BE2C (cell line): ENCODE measurements at regions not wholly inside any gene's neighbourhood (a gene's known extent, or its start where the extent isn't known, plus 50 kb on each side); places are given as distances from the start of the nearest gene placed in this dataset.
"Not testable (repeated sequence)": the region's sequence is repeated elsewhere in the genome, so short reads cannot be mapped to it uniquely, and the experiment has no call there.

ENCODE experiments used
- DNase-seq: peaks from one replicate; pipeline ENCODE4 v3.0.0-alpha.2; 2020
- H3K27me3 ChIP-seq: fragments of 250-450 bp; sonication (Bioruptor Pico); 2 replicates; pipeline ENCODE4 v1.5.1; 2020; ENCODE audit warnings: mild to moderate bottlenecking
- H3K36me3 ChIP-seq: fragments of 250-450 bp; sonication (Bioruptor Pico); 2 replicates; pipeline ENCODE4 v1.5.1; 2020; ENCODE audit warnings: mild to moderate bottlenecking
- H3K4me1 ChIP-seq: fragments of 250-450 bp; sonication (Bioruptor Pico); 2 replicates; pipeline ENCODE4 v1.5.1; 2020
- H3K4me3 ChIP-seq: 2 replicates; pipeline ENCODE4 v1.5.1; 2011; ENCODE audit warnings: low read depth, low read length
- H3K9me3 ChIP-seq: fragments of 250-450 bp; sonication (Bioruptor Pico); 2 replicates; pipeline ENCODE4 v1.5.1; 2020
- CTCF ChIP-seq: IDR thresholded peaks from 2 replicates; pipeline ENCODE4 v1.5.1; 2012; ENCODE audit warnings: mild to moderate bottlenecking, low read depth, low read length

DNA sequence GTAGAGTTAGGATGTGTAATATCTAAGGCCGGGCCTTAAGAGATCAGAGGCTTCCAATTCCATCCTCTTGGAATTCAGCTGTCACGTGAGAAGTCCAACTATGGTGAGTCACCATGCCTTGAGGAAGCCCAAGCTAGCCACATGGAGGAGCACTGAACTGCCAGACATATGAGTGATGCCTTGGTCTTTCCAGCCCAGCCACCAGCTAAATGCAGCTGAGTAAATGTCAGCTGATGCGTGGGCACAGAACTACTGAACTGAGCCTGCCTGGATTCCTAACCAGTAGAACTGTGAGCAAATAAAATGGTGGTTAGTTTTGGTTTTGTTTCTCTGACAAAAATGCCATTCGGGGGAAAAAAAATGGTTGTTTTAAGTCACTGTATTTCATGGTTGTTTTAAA lies 153.7 kb upstream of the SERTAD2 start:
- Histone ChIP-seq H3K27me3 (no peaks in the 10 kb centered on the region), H3K9me3 (no peaks in the 10 kb centered on the region), H3K4me3 (no peak overlapping the region), H3K4me1 (no peaks in the 10 kb centered on the region), H3K36me3 (no peaks in the 10 kb centered on the region)
- TF ChIP-seq CTCF: no peak
- DNase-seq: no peak

GRCh38 chr2:64808092-64808491 lies 154.4 kb upstream of the SERTAD2 start:
- TF ChIP-seq CTCF: no peak
- Histone ChIP-seq H3K9me3 (no peaks in the 10 kb centered on the region), H3K36me3 (no peaks in the 10 kb centered on the region), H3K27me3 (no peaks in the 10 kb centered on the region), H3K4me1 (no peaks in the 10 kb centered on the region), H3K4me3 (no peak overlapping the region)
- DNase-seq: no peak

DNA sequence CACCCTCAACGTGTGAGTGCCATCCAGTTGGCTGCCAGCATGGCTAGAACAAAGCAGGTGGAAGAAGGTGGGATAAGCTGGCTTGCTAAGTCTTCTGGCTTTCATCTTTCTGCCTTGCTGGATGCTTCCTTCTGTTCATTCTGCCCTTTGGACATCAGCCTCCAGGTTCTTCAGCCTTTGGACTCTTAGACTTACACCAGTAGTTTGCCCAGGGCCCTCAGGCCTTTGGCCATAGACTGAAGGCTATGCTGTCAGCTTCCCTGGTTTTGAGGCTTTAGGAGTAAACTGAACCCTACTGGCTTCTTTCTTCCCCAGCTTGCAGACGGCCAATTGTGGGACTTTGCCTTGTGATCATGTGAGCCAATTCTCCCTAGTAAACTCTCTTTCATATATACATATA lies 155.0 kb upstream of the SERTAD2 start:
- H3K4me3 ChIP-seq: no peak overlapping the region
- no peaks in the 10 kb centered on the region for H3K4me1 ChIP-seq
- no peak for DNase-seq
- TF ChIP-seq CTCF: no peak
- no peaks in the 10 kb centered on the region for H3K9me3 ChIP-seq
- no peaks in the 10 kb centered on the region for H3K27me3 ChIP-seq
- H3K36me3 ChIP-seq: no peaks in the 10 kb centered on the region

DNA sequence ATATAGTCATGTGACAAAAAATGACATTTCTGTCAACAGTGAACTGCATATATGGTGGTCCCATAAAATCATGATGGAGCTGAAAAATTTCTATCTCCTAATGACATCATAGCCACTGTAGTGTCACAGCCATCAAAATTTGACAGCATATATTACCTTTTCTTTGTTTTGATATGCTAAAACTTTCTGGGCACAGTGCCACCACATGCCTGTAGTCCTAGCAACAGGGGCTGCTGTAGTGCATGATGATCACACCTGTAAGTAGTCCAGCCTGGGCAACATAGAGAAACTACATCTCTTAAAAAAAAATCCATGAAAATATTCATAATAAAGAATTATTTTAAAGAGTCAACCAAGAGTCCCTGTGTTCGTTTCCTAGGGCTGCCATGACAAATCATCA lies 155.5 kb upstream of the SERTAD2 start:
- Histone ChIP-seq H3K27me3 (no peaks in the 10 kb centered on the region), H3K9me3 (no peaks in the 10 kb centered on the region), H3K4me1 (no peaks in the 10 kb centered on the region), H3K36me3 (no peaks in the 10 kb centered on the region), H3K4me3 (no peak overlapping the region)
- DNase-seq: no peak
- TF ChIP-seq CTCF: no peak

DNA sequence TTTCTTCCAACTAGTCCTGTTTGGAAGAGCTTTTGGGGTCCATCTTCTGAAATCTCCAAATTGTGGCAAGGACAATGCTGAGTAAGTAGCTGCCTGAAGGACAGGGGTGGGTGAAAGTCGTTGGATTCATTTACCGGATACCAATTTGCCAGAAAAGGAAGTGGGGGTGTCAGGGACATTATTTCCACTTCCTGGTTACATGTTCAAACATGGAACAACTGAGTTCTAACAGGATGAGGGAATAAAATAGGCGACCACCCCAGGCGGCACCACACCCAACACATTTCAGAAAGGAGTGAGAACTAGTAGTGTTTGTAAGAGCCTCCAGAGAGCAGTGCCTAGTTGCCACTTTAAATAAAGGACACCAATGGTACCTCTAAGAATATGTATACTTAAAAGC lies 158.6 kb upstream of the SERTAD2 start:
- H3K36me3 ChIP-seq: no peaks in the 10 kb centered on the region
- no peak for TF ChIP-seq CTCF
- H3K27me3 ChIP-seq: no peaks in the 10 kb centered on the region
- H3K9me3 ChIP-seq: no peaks in the 10 kb centered on the region
- H3K4me1 ChIP-seq: no peaks in the 10 kb centered on the region
- no peak overlapping the region for H3K4me3 ChIP-seq
- no peak for DNase-seq

GRCh38 chr2:64814007-64814406 lies 160.3 kb upstream of the SERTAD2 start:
- Histone ChIP-seq H3K4me1 (no peaks in the 10 kb centered on the region), H3K4me3 (no peak overlapping the region), H3K9me3 (no peaks in the 10 kb centered on the region), H3K27me3 (no peaks in the 10 kb centered on the region), H3K36me3 (no peaks in the 10 kb centered on the region)
- no peak for TF ChIP-seq CTCF
- DNase-seq: no peak

- not testable (repeated sequence) for H3K36me3 ChIP-seq, DNase-seq, H3K4me1 ChIP-seq, H3K27me3 ChIP-seq, H3K4me3 ChIP-seq, H3K9me3 ChIP-seq
Measured at GRCh38 chr2:64816526-64816925, 162.8 kb upstream of the SERTAD2 start.
